ENCODE measurements at regions not wholly inside any gene's neighbourhood (a gene's known extent, or its start where the extent isn't known, plus 50 kb on each side); places are given as distances from the start of the nearest gene placed in this dataset.

DNA sequence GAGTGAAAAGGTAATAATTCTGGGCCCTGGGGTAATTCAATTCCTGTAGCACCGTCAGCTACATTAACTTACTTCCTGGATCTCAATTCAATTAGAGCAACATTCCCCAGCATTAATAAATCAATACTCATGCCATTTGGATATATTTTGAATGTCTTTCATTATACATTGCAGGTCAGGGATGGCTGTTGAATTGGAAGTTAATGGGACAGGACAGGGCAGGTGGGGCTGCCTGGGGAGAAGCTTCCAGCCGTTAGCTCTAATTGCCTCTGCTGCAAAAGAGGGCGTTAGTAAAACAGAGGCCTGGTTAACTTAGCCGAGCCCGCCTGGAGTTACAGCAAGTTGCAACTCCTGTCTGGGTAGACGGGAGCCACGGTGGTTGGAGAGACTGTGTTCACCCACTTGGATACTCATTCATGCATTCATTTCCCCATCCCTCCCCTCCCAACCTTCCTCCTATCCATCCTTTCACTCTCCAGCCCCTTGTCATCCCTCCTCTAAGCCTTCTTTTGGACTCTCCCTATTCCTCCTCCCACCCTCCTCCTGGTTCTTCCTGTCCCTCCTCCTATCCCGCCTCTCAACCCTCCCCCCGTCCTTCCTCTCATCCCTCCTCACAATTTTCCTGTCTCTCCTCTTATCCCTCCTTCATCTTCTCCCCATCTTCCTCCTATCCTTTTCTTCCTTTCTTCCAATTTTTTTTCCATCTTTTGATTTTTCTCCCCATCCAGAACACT is 137.6 kb upstream of the RUNX3 start:
- TF ChIP-seq POLR2AphosphoS5 (IDR thresholded peaks at IDR 0.05) (no peak), POLR2A (IDR thresholded peaks at IDR 0.05) (no peak)
- TF ChIP-seq, protein P1, sequence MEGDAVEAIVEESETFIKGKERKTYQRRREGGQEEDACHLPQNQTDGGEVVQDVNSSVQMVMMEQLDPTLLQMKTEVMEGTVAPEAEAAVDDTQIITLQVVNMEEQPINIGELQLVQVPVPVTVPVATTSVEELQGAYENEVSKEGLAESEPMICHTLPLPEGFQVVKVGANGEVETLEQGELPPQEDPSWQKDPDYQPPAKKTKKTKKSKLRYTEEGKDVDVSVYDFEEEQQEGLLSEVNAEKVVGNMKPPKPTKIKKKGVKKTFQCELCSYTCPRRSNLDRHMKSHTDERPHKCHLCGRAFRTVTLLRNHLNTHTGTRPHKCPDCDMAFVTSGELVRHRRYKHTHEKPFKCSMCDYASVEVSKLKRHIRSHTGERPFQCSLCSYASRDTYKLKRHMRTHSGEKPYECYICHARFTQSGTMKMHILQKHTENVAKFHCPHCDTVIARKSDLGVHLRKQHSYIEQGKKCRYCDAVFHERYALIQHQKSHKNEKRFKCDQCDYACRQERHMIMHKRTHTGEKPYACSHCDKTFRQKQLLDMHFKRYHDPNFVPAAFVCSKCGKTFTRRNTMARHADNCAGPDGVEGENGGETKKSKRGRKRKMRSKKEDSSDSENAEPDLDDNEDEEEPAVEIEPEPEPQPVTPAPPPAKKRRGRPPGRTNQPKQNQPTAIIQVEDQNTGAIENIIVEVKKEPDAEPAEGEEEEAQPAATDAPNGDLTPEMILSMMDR (IDR thresholded peaks at IDR 0.05 in 8 of 11, conservative IDR thresholded peaks at IDR 0.05 in 3 of 11) = no peak

All from spleen (tissue), 7 donors.